ENCODE measurements at regions not wholly inside any gene's neighbourhood (a gene's known extent, or its start where the extent isn't known, plus 50 kb on each side); places are given as distances from the start of the nearest gene placed in this dataset.

GRCh38 chr6:100990070-100990469 is 108.9 kb upstream of the ASCC3 start:
- POLR2A ChIA-PET = no interaction called here
- no peak for DNase-seq (ENCODE audit: low spot score)
- peaks cover 2% of the 10 kb centered on the region for H3K36me3 Mint-ChIP-seq

DNA sequence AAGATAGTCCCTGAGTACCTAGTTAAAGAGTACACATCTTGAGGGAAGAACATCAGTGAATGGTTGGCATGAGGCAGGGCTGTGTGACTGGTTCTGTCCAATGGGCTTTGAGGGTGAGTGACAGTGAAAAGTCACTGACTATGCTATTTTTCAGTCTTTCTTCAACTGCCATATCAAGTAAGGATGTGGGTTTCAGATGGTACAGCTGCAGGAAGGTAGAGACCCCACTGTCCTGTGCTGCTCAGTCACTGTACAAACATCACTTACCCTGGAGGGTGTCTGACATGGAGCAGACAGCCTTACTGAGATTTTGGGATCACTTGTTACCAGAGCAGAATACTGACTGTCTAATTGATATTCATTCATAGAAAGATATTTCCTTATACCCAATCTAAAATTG is 115.3 kb upstream of the ASCC3 start:
- ATAC-seq (no peak), DNase-seq (ENCODE audit: low spot score) (no peak)
- Mint-ChIP-seq H3K4me3 (no peak overlapping the region), H3K9me3 (peaks cover 13% of the 10 kb centered on the region), H3K27ac (no peak overlapping the region), H3K36me3 (peaks cover 2% of the 10 kb centered on the region), H3K27me3 (ENCODE audit: low read depth) (no peaks in the 10 kb centered on the region), H3K4me1 (peaks cover 23% of the 10 kb centered on the region)
- ChIA-PET CTCF (no interaction called here), POLR2A (no interaction called here)
- TF ChIP-seq MYBL2 (CRISPR knock-in tag; IDR thresholded peaks at IDR 0.05) (no peak), CREM (CRISPR knock-in tag; IDR thresholded peaks at IDR 0.05) (no peak), FOXP4 (CRISPR knock-in tag; IDR thresholded peaks at IDR 0.05) (no peak), FOXJ3 (CRISPR knock-in tag; IDR thresholded peaks at IDR 0.05; ENCODE audit: borderline replicate concordance) (no peak), MXD4 (CRISPR knock-in tag; IDR thresholded peaks at IDR 0.05; ENCODE audit: borderline replicate concordance) (no peak), RELA (CRISPR knock-in tag; IDR thresholded peaks at IDR 0.05; ENCODE audit: borderline replicate concordance) (no peak), ZNF532 (CRISPR knock-in tag; IDR thresholded peaks at IDR 0.05; ENCODE audit: borderline replicate concordance) (no peak)
- TF ChIP-seq, protein P1, sequence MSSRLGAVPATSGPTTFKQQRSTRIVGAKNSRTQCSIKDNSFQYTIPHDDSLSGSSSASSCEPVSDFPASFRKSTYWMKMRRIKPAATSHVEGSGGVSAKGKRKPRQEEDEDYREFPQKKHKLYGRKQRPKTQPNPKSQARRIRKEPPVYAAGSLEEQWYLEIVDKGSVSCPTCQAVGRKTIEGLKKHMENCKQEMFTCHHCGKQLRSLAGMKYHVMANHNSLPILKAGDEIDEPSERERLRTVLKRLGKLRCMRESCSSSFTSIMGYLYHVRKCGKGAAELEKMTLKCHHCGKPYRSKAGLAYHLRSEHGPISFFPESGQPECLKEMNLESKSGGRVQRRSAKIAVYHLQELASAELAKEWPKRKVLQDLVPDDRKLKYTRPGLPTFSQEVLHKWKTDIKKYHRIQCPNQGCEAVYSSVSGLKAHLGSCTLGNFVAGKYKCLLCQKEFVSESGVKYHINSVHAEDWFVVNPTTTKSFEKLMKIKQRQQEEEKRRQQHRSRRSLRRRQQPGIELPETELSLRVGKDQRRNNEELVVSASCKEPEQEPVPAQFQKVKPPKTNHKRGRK (CRISPR knock-in tag; IDR thresholded peaks at IDR 0.05; ENCODE audit: borderline replicate concordance) = no peak

More at GRCh38 chr6:100990070-100990469, 108.9 kb upstream of the ASCC3 start:
- no peak for ATAC-seq
- Mint-ChIP-seq H3K4me3 (no peak overlapping the region), H3K4me1 (peaks cover 3% of the 10 kb centered on the region; the same call in 1 of the 2 replicates), H3K27me3 (ENCODE audit: low read depth) (no peaks in the 10 kb centered on the region), H3K27ac (no peak overlapping the region), H3K9me3 (peaks cover 13% of the 10 kb centered on the region)
- CTCF ChIA-PET = no interaction called here
- TF ChIP-seq, protein P2, sequence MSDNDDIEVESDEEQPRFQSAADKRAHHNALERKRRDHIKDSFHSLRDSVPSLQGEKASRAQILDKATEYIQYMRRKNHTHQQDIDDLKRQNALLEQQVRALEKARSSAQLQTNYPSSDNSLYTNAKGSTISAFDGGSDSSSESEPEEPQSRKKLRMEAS (CRISPR knock-in tag; IDR thresholded peaks at IDR 0.05) = no peak
- TF ChIP-seq EMX1 (CRISPR knock-in tag; IDR thresholded peaks at IDR 0.05) (no peak), ATF1 (CRISPR knock-in tag; IDR thresholded peaks at IDR 0.05) (no peak), ZNF317 (CRISPR knock-in tag; IDR thresholded peaks at IDR 0.05; ENCODE audit: borderline replicate concordance, low read depth) (no peak), RORB (CRISPR knock-in tag; IDR thresholded peaks at IDR 0.05) (no peak), GABPB1 (CRISPR knock-in tag; IDR thresholded peaks at IDR 0.05) (no peak), ZNF219 (CRISPR knock-in tag; IDR thresholded peaks at IDR 0.05; ENCODE audit: borderline replicate concordance) (no peak), ZNF138 (CRISPR knock-in tag; conservative IDR thresholded peaks at IDR 0.05) (no peak), NFYB (CRISPR knock-in tag; conservative IDR thresholded peaks at IDR 0.05; ENCODE audit: low read depth) (no peak), ZNF416 (CRISPR knock-in tag; IDR thresholded peaks at IDR 0.05) (no peak), RELA (CRISPR knock-in tag; IDR thresholded peaks at IDR 0.05; ENCODE audit: borderline replicate concordance) (no peak), TCF7 (CRISPR knock-in tag; IDR thresholded peaks at IDR 0.05; ENCODE audit: low read depth) (no peak)
- TF ChIP-seq, protein P3, sequence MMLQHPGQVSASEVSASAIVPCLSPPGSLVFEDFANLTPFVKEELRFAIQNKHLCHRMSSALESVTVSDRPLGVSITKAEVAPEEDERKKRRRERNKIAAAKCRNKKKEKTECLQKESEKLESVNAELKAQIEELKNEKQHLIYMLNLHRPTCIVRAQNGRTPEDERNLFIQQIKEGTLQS (CRISPR knock-in tag; conservative IDR thresholded peaks at IDR 0.05) = no peak
- TF ChIP-seq, protein P4, sequence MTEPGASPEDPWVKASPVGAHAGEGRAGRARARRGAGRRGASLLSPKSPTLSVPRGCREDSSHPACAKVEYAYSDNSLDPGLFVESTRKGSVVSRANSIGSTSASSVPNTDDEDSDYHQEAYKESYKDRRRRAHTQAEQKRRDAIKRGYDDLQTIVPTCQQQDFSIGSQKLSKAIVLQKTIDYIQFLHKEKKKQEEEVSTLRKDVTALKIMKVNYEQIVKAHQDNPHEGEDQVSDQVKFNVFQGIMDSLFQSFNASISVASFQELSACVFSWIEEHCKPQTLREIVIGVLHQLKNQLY (CRISPR knock-in tag; IDR thresholded peaks at IDR 0.05) = no peak
- TF ChIP-seq, protein P5, sequence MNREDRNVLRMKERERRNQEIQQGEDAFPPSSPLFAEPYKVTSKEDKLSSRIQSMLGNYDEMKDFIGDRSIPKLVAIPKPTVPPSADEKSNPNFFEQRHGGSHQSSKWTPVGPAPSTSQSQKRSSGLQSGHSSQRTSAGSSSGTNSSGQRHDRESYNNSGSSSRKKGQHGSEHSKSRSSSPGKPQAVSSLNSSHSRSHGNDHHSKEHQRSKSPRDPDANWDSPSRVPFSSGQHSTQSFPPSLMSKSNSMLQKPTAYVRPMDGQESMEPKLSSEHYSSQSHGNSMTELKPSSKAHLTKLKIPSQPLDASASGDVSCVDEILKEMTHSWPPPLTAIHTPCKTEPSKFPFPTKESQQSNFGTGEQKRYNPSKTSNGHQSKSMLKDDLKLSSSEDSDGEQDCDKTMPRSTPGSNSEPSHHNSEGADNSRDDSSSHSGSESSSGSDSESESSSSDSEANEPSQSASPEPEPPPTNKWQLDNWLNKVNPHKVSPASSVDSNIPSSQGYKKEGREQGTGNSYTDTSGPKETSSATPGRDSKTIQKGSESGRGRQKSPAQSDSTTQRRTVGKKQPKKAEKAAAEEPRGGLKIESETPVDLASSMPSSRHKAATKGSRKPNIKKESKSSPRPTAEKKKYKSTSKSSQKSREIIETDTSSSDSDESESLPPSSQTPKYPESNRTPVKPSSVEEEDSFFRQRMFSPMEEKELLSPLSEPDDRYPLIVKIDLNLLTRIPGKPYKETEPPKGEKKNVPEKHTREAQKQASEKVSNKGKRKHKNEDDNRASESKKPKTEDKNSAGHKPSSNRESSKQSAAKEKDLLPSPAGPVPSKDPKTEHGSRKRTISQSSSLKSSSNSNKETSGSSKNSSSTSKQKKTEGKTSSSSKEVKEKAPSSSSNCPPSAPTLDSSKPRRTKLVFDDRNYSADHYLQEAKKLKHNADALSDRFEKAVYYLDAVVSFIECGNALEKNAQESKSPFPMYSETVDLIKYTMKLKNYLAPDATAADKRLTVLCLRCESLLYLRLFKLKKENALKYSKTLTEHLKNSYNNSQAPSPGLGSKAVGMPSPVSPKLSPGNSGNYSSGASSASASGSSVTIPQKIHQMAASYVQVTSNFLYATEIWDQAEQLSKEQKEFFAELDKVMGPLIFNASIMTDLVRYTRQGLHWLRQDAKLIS (CRISPR knock-in tag; IDR thresholded peaks at IDR 0.05; ENCODE audit: borderline replicate concordance) = no peak
- TF ChIP-seq, protein P6, sequence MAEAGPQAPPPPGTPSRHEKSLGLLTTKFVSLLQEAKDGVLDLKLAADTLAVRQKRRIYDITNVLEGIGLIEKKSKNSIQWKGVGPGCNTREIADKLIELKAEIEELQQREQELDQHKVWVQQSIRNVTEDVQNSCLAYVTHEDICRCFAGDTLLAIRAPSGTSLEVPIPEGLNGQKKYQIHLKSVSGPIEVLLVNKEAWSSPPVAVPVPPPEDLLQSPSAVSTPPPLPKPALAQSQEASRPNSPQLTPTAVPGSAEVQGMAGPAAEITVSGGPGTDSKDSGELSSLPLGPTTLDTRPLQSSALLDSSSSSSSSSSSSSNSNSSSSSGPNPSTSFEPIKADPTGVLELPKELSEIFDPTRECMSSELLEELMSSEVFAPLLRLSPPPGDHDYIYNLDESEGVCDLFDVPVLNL (CRISPR knock-in tag; IDR thresholded peaks at IDR 0.05; ENCODE audit: borderline replicate concordance, low read depth) = no peak

Measured in WTC11 (cell line).